ENCODE measurements at regions not wholly inside any gene's neighbourhood (a gene's known extent, or its start where the extent isn't known, plus 50 kb on each side); places are given as distances from the start of the nearest gene placed in this dataset.
"Not testable (repeated sequence)": the region's sequence is repeated elsewhere in the genome, so short reads cannot be mapped to it uniquely, and the experiment has no call there.

- peak; percentile 66 for DNase-seq
Measured at GRCh38 chr5:62886603-62887315, 308.1 kb downstream of the LRRC70 start.

- not testable (repeated sequence) for DNase-seq
Measured at GRCh38 chr5:62837330-62837729, 258.7 kb downstream of the LRRC70 start.

- no peak for DNase-seq
Measured at GRCh38 chr5:62829604-62829986, 251.0 kb downstream of the LRRC70 start.

- no peak for DNase-seq
Measured at GRCh38 chr5:62828742-62829603, 250.4 kb downstream of the LRRC70 start.

GRCh38 chr5:62825623-62826220, 247.1 kb downstream of the LRRC70 start:
- no peak for DNase-seq

GRCh38 chr5:62824936-62825335, 246.3 kb downstream of the LRRC70 start:
- no peak for DNase-seq

GRCh38 chr5:62817043-62817442, 238.4 kb downstream of the LRRC70 start:
- DNase-seq: not testable (repeated sequence)

GRCh38 chr5:62814991-62815390, 236.4 kb downstream of the LRRC70 start:
- no peak for DNase-seq

GRCh38 chr5:62812621-62813255, 234.1 kb downstream of the LRRC70 start:
- DNase-seq: no peak

- DNase-seq: not testable (repeated sequence)
Measured at GRCh38 chr5:62804819-62805218, 226.2 kb downstream of the LRRC70 start.

GRCh38 chr5:62795926-62796325, 217.3 kb downstream of the LRRC70 start:
- DNase-seq: no peak

- no peak for DNase-seq
Measured at GRCh38 chr5:62794456-62794855, 215.8 kb downstream of the LRRC70 start.

GRCh38 chr5:62791059-62791458, 212.4 kb downstream of the LRRC70 start:
- no peak for DNase-seq

GRCh38 chr5:62790348-62790747, 211.7 kb downstream of the LRRC70 start:
- DNase-seq: no peak

- DNase-seq: no peak
Measured at GRCh38 chr5:62786099-62786498, 207.5 kb downstream of the LRRC70 start.

- no peak for DNase-seq
Measured at GRCh38 chr5:62785588-62785987, 207.0 kb downstream of the LRRC70 start.

- DNase-seq: no peak
Measured at GRCh38 chr5:62783374-62784057, 204.9 kb downstream of the LRRC70 start.

GRCh38 chr5:62780888-62781287, 202.3 kb downstream of the LRRC70 start:
- no peak for DNase-seq

- DNase-seq: no peak
Measured at GRCh38 chr5:62780230-62780629, 201.6 kb downstream of the LRRC70 start.

GRCh38 chr5:62779010-62779422, 200.4 kb downstream of the LRRC70 start:
- DNase-seq: peak; percentile 64

GRCh38 chr5:62778316-62779009, 199.8 kb downstream of the LRRC70 start:
- no peak for DNase-seq

Data from left kidney (tissue), 1 donor.